HUDEP-2 (cell line): ENCODE measurements at regions not wholly inside any gene's neighbourhood (a gene's known extent, or its start where the extent isn't known, plus 50 kb on each side); places are given as distances from the start of the nearest gene placed in this dataset.

Experiments
- DNase-seq, 76 experiments: peaks; one replicate each; lab custom pipeline; 2025; ENCODE audit not compliant: unreplicated experiment in 76 of 76; lab: John Stamatoyannopoulos, UW

- no peak for DNase-seq
These were observed 69.1 kb upstream of the PAPPA start for GRCh38 chr9:116084497-116084896.

DNA sequence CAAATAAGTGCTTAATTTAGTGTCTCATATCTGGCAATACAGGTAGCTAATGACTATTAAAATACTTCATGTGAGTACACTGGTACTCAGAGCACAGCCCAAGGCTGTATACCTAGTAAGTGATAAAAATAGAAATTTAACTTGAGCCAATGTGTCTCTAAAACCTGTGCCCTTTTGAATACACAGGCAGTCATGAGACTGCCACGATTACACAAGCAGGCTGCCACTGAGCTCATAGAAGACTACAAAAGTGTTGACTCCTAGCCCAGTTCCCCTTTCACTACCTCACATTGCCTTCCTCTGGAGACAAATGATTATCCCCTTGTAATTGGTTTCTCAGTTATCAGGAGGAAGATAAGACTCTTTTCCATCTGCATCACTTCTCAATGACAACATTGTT lies 66.3 kb upstream of the PAPPA start:
- DNase-seq = no peak

GRCh38 chr9:116087751-116088194 lies 65.8 kb upstream of the PAPPA start:
- no peak for DNase-seq

GRCh38 chr9:116088396-116088795 lies 65.2 kb upstream of the PAPPA start:
- DNase-seq = no peak

GRCh38 chr9:116090030-116090770 lies 63.4 kb upstream of the PAPPA start:
- no peak for DNase-seq

- DNase-seq = no peak
These were observed 58.7 kb upstream of the PAPPA start for GRCh38 chr9:116094846-116095245.

DNA sequence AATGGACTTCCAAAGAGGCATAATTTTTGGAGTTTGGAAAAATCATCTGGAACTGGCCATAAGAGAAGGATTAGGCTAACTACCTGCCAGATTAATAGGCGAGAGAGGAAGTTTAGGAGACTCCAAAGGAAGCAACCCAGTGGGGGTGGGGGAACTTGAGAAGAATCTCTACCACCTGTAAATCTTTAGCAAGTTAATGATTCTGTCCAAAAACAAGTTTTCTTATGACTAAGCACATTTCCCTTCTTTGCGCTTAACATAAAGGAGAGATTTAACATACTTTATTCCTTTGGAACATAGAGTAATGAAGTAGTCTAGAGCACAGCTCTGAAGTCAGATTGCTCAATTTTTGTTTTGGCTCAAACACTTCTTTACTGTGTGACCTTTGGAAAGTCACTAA lies 58.2 kb upstream of the PAPPA start:
- no peak for DNase-seq

DNA sequence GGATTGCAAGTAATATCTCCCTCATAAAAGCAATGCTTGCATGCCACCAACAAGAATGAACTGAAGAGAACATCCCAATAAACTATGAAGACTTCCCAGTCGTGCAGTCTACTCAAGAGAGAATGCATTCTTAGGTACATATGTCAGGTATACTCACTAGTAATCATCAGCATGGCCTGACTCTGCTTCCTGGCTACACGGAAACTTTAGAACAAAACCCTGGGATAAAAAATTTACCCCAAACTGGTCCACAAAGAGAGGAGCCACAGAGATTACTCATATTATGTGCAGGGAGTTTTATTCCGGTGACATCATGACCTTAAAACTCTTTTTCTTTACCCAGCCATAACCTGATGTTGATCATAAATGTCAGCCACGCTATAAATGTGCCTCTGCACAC lies 57.5 kb upstream of the PAPPA start:
- no peak for DNase-seq

- no peak for DNase-seq
These were observed 56.7 kb upstream of the PAPPA start for GRCh38 chr9:116096853-116097252.

DNA sequence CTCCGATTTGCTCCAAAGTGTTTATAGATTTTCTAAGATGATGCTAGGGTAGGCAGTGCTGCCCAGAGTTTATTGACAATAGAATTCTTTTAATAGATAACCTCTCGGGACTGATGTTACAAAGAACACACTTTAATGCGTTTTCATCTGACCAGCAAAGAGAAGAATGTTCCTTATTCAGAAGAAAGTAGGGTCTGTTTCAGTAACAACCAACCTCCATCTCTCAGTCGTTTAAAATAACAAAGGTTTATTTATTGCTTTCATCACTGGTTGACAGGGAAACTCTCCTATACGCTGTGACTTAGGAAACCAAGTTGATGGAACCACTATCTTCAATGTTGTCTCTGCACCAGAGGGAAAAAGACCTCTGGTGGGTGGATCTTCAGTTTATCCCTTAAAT lies 55.1 kb upstream of the PAPPA start:
- no peak for DNase-seq

GRCh38 chr9:116099821-116100220 lies 53.8 kb upstream of the PAPPA start:
- no peak for DNase-seq

DNA sequence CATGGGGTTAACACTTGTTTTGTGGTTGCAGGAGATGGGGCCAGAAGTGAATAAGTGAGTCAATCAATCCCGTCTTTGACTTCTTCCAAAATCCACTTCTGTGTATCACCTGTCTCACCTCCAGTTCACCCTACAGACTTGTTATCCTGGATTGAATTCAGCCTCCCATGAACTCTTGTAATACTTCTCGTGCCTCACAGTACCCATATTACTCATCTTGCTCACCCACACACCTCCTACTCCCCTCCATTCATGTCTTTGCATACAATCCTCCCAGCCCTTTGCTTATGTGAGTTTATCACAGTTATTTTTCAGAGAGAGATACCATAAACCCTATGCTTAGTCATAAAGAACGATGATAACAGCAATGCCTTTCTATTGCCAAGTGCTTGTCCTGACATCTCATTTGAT lies 52.9 kb upstream of the PAPPA start:
- DNase-seq = no peak

DNA sequence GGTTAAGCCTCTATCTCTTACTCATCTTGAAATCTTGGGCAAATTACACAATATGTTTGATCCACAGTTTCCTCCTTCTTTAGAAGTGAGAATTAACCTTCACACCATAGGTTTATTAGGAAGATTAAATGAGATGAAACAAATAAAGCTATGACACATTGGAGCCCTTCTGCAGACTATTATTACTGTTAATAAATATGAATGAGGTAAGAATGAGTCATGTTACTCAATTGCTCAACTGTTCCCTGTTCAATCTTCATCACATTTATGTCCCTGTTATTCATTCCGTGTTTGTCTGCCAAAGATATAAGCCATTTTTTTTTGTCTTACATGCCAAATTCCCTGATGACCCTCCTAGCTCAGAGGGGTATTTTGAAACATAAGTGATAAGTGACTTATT lies 52.1 kb upstream of the PAPPA start:
- DNase-seq = no peak

DNA sequence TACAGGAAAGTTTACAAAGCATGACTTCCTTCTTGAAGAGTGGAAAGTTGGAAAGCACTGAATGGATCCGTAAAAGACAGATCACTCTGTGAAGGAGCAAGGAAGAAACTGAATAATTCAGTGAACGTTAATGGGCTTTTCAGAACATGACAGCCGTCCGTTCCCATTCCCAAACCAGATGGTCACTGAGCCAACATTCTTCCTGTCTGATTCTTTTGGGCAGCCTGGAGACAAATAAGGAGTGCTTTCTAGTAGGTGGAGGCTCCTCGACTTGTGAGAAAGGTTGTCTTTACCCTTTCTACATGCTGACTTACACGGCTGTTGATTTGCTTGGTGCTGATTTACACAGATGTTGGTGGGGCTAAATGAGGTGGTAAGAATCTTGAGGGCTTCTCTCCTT lies 51.0 kb upstream of the PAPPA start:
- no peak for DNase-seq
